GM23248 (cell line): ENCODE measurements at regions not wholly inside any gene's neighbourhood (a gene's known extent, or its start where the extent isn't known, plus 50 kb on each side); places are given as distances from the start of the nearest gene placed in this dataset.

Experiments
- EZH2 ChIP-seq: fragments of 200-600 bp; sonication (generic); IDR thresholded peaks from 2 replicates; pipeline ENCODE4 v1.6.1; 2018; ENCODE audit warnings: antibody characterized with exemption, mild to moderate bottlenecking; ENCODE audit not compliant: insufficient read depth, poor library complexity, severe bottlenecking
- EZH2phosphoT487 ChIP-seq: fragments of 200-600 bp; sonication (generic); IDR thresholded peaks from 2 replicates; pipeline ENCODE4 v1.6.1; 2018; ENCODE audit warnings: antibody characterized with exemption, moderate library complexity, mild to moderate bottlenecking, low read depth; ENCODE audit not compliant: insufficient read depth

GRCh38 chr13:65307056-65307455, 1923.1 kb downstream of the PCDH9 start:
- TF ChIP-seq EZH2 (no peak), EZH2phosphoT487 (no peak)
